ENCODE measurements at regions not wholly inside any gene's neighbourhood (a gene's known extent, or its start where the extent isn't known, plus 50 kb on each side); places are given as distances from the start of the nearest gene placed in this dataset.

DNA sequence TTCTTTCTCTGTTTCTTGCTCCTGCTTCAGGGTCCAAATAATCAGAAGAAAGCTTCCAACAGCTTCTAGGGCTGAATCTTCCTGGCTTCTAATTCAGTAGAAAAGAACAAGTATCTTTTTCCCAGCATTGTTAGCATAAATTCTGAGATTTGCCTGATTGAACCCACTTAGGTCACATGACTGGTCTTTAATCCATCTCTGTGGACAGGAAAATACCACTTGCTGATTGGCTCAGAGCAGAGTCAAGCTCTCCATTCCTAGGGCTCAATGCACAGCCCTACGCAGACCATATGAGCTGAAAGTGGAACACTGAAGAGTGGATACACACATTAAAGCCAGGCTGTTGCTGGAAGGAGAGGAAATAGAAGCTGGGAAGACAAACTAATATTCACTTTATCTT, 99.6 kb upstream of the RPL34 start:
- DNase-seq, result no peak

DNA sequence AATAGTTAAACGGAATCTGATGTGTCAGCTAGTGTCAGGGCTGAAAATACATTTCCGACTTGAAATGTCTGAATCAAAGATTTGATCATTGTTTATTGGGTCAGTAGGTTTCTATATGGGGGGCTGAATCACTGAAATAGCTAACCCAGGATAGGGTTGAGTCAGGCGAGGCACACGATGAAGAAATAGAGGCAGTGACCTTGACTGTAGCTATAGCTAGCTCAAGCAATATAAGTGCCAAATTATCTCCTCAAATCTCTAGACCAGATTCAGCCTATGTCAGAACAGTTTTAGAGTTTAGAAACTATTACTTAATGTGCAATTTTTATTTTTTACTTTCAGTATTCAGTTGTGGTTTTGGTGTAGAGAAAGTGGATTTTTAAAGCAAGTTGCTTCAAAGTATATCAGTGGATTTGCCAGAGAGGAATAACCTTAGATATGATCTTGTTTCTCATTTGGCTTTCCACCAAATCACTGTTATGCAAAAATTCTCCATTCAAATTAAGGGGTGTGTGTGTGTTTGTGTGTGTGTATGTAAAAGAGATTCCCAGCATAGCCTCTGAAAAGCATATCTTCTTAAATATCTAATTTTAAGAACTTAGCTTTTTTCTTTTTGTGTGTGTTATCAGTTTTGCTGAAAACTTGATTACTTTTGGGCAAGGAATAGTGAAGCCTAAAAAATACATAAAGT, 100.3 kb upstream of the RPL34 start:
- DNase-seq, result no peak

DNA sequence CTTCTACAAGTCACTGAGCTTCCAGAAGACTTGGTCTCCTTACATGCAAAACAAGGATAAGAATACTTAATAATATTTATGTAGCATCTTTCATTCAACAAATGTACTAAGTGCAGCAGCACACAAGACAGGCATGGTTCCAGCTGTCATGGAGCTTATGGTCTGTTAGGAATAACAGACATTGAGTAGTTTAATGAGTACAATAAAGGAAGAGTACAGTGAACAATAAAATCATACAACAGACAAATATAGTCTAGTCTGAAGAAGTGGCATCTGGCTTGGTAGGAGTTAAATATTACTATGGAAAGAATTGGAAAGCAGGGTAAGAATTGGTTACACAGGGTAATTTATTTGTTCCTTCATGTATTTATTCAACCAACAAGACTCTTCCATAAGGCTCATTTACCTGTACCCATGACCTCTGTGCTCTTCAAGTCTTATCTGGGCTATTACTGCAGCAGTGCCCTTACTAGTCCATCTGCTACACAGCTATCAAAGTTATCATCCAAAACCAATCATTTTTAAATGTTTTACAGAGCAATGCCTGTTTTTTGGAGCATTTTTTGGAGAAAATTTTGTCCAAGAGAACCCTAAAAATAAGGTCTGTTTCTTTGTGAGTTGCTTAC, 101.1 kb upstream of the RPL34 start:
- no peak for DNase-seq

DNA sequence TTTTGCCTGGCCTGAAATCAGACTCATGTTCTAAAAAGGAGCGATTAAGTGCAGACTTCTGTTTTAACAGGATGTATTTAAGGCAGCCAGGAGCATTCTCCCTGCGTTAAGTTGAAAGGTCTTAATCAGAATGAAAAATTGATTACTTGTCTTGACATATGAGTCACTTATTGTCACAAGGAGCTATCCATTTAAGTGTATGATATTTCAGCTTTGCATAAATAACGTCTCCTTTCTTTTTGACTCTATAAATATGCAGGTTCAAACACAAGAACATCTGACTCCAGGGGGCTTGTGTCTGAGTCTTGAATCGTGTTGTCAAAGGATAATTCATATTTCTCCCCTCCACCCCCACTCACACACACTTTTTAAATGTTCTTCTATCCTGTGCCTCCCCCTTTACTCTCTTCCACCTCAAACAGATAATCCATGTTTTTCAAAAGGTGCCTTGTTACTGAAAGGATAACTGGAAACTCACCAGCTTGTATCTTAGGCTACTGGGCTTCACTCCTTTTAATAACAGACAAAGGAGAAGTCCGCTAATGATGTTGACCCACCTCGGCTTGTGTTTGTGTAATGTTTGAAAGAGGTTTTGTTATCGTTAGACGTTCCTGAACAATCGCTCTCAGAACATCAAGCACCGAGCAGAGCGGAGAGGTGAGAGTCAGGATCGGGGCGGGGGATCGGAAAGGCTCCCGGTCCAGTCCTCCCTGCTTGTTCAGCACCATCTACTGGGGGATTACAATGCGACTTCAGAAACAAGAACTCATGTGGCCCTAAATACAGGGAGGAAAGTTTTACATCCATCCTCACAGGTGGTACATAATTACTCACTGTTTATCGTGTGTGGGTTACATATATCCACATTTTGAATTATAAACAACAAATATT, 107.5 kb upstream of the RPL34 start:
- DNase-seq, result peak in 7 of 14 donors; percentile 1 to 7 (median 4)

DNA sequence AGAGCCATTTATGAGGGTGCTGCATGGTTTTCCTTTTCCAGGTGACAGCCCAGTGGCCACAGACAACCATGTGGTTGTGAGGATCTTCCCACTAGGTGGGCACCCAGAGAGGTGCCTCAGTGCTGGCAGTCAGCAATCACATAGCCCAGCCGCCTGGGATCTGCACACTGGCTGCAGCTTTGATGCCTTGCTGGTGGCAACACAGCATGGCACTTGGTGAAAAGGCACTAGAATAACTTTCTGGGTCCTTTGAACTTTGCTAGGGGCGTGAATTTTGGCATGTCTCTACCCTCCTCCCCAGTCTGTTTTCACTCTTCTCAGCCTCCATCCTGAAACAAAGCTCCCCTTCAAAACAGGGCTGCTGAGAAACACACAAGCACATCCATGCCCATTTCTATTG, 108.8 kb upstream of the RPL34 start:
- no peak for DNase-seq

DNA sequence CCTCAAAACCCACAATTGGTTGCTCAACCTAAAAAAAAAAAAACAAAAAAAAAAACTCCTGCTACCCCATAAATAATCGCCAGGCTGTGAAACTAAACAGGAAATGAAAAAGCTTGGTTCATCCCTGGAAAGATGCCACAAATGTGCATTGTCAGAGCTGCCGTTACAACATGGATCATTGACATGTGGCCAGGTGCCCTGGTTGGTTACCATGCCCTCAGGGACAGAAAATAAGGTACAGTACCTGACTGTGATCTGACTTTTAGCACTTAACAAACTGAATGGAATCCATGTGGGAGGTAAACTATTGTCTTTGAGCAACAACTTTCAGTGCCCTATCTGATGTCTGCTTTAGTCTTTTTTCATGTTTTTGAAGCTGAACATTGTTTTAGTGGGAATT, 118.0 kb upstream of the RPL34 start:
- DNase-seq, result no peak

DNA sequence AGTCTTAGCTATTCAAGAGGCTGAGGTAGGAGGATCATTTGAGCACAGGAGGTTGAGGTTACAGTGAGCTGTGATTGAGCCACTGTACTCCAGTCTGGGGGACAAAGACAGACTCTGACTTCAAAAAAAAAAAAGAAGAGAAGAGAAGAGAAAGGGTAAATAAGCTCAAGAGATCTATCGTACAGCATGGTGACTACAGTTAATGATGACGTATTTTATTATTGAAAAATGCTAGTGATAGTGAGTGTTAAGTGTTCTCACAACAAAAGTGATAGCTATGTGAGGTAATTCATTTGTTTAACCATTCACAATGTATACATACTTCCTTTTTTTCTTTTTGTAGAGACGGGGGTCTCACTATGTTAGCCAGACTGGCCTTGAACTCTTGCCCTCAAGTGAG, 121.5 kb upstream of the RPL34 start:
- DNase-seq, result no peak

DNA sequence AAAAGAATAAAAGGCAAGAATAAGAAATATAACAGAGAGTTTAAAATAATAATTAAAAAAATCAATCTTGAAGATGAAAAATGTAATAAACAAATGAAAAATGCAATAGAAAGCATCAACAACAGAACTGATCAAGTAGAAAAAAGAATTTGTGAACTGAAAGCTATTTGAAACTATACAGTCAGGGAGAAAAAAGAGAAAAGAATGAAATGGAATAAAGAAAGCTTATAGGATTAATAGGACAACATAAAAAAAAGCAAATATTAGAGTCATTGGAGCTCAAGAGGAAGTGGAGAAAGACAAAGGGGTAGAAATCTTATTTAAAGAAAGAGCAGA, 126.8 kb upstream of the RPL34 start:
- no peak for DNase-seq

DNA sequence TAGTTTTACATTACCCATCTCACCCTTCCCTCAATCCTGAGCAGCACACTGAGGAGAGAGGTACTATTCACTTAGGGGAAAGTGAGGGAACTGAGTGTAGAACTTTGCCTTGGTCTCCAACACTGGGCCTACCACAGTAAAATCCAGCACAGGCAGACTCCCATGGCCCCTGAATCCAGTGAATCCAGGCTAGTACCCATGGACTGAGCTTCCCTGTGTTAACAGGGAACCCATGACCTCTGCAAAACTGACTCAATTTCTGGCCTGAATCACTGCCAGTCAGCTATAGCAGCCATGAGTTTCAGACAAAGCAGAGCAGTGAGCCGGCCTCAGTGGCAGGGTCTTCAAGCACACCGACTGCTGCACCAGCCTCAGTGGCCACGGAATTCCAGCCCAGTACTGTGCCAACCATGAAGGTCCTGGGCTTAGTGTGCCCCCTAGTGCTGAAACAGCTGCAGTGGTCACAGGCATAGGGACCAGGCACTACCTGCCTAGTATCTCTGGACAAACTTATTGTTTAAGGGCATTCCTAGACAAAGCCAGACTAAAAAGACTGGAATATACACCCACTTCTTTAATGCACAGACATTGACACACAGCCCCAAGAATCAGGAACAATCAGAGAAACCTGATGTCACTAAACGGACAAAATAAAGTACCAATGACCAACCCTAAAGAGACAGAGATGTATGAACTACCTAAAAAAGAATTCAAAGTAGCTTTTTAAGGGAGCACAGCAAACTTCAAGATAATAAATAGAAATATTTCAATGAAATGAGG, 127.4 kb upstream of the RPL34 start:
- no peak for DNase-seq

DNA sequence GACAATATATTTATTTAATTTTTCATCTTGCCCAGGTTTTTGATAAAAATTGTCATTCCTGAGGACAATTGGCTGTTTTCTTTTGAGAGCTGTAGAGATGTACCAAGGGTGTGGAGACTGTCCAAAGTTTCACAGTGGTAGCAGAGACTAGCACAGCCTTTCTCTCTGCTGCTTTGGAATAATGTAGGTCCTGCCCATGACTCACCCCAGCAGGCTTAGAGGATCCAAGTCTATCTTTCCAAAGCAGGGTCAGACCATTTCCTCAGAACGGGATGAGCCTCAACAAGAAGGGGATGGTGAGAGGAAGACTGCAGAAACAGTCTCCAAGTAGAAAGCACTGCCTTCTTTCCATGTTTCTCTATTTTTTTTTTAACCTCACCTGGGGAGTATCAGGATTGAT, 131.5 kb upstream of the RPL34 start:
- no peak for DNase-seq

DNA sequence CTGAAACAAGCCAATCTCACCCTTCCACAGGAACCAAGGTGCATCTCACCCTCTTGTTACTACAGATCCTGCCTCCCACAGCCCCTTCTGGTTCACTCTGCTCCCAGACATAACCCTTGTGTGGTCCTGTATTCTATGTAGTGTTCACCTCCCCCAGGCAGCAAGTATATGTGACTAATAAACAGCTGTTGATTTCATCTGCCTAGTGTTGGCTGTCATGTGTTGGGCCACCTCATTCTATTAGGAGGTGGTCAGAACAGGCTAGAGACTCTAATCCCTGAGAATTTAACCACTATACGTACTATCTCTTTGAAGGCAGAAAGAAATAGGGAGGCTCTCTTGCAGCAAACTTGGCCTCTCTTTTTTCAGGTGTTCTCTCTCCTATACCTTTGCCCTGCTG, 134.3 kb upstream of the RPL34 start:
- DNase-seq, result no peak

DNA sequence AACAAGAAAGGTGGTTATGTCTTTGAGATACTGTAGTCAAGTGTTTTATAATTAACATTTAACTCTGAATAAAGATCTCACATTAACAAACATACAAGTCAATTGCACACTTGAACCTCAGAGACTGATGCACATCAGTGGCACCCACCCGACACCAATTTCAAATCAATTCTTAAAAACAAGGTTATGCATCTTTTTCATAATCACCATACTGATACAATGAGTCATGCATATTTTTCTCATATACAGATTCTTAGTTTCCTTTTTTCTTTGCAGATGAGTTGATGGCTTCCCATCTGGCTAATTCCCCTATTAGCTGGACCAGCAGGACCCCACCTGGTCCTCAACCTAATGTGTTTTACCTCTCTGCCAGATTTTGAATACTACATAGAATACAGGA, 136.2 kb upstream of the RPL34 start:
- no peak for DNase-seq

DNA sequence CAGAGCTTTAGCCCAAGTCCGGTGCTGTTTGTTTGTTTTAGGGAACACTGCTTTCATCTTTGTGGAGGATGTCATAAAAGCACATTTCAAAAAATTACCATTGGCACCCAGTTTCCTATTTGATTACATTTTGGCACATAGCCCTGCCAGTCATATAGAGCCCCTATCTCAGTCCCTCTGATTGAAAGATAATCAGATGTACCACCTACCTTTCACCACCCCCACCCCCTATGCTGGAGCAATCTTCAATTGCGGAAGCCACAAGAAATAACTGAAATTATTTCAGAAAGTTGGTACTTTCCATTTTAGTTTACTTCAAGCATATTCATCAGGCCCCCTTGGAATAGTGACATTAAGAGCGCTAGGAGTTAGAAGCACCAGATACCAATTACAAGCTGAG, 136.7 kb upstream of the RPL34 start:
- DNase-seq, result no peak

DNA sequence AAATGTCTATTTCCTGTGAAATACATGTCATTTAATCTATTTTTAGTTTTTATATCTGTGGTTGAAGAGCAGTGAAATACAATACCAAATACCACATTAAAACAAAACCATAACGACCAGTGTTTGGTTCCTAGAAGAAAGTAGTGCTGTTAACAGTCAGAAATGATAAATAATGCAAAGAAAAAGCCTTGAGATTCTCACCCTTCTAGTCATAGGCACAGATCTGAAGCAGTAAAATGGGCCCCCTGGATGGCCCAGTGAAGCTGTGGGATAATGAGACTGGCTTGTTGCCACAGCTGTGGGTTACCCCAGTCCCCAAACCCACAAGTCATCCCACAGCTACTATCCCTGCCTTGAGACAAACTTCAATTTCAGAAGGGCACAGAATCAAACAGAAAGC, 137.3 kb upstream of the RPL34 start:
- no peak for DNase-seq

DNA sequence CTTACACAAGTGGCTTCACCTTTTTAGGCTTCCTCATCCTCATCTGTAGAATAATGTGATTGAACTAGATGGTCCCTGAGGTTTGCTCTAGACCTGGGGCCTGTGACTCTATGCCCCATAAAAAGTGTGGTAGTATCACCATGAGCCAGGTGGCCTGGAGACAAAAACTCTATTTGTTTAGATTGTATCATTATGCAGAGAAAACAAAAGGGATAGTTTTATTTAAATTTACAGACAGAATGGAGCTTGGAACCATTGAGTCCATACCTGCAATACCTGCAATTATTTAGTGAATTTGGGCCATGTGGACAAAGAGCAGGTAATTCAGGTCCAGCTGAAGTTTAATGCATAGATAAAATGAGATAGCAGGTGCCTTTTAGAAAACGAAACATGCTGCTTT, 139.5 kb upstream of the RPL34 start:
- DNase-seq, result no peak

DNA sequence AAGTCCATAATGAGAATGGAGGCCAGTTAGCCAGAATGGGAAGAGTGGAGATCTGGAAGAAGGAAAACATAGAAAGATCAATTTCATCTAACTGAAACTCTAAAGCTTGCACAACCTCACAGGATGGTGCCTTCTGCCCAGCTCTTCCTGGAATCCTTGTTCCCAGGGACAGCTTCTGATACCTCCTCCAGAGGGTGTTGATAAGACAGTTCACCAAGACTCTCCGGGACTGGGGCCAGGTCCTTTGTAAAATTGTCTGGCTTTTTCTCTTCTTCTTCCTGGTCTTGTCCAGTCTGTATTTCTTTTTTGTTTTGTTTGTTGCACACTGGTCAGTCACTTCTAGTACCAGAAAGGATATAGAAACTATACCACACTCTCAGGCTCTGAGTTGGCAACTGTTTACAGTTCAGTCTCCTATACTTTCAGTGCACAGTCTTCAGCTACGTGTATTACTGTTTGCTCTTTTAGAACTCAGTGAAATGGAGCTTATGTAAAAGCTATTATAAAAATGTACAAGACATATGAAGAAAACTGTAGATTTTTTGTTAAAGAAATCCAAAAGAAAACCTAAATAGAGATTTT, 142.8 kb upstream of the RPL34 start:
- no peak for DNase-seq

DNA sequence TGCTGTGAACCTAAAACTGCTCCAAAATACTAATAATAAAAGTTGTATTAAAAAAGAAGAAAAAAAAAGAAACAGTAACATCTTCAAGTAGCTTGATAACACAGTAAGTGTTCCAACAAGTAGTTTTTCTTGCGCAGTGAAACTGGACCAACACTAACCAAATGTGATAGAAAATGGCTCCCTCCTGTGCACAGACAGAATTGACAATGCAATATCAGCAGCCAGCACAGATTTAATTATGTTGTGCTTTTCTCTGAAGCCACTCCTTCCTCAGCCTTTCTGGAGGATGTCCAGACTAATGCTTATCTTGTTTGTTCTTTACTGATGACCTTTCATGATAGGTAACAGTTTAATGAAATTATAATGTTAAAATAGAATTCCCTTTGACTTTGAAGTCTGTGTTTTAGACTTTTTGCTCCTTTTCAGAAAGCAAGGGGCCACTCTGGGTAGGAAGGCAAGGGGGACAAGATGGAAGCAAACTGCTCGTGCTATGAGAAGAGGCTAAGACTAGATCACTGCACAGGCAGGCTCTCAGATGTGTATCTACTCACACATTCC, 147.1 kb upstream of the RPL34 start:
- no peak for DNase-seq

DNA sequence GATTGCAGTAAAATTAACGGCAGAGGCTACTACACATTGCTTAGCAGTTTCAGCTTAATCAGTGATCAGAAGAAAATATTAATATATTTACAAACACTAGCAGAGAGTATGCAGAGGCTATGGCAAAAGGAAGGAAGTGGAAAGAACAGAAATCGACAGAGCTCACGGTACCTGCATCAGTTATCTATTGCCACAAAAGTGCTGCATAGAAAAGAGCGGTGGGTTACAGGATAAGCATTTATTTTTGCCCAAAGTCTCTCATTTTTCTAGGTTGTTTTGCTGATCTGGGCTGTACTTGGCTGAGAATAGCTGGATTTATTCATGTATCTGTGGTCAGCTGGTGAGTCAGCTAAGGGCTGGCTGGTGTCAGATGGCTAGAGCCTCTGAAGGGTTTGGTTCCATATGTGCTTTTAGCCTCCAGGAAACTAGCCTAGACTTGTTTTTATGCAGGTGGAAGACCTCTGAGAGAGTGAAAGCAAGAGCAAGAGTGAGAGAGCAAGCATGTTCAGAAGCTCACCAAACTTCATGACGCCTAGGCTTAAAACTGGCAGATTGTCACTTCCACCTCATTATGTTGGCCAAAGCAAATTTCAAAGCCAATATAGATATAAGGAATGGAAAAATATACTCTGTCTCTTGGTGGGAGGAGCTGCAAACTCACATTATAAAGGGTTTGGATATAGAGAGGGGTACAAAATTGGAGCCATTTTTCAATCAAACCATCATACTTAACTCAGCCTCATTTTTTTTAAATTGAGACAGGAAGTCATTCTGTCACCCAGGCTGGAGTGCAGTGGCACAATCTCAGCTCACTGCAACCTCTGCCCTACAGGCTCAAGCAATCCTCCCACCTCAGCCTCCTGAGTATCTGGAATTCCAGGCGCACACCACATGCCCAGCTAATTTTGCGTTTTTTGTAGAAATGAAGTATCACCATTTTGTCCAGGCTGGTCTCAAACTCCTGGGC, 153.2 kb upstream of the RPL34 start:
- DNase-seq, result no peak

DNA sequence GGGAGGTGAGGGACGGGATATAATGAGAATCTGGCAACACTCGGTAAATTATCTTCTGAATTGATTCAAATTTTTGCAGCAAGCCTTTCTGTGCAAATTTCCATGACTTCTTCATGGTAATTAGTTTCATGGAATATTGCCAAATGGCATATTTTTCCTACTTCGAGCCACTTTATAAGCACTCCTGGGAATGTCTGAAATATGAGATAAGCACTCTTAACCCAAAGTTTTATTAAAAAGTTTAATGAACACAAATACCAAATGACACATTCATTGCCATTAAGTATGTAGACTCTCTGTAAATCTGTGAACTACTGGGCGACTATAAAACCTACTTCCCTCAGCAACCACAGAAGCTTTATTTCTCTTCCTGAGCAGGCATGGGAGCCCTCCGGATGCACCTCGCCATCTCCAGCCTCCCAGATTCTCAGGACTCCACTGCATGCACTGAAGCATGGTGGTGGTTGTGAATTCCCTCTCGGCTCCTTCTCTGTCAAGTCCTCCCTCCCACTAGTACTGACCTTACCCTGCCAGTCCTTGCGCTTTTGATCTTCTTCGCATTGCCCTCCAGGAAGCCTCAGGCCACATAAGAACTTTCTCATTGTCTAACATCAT, 154.4 kb upstream of the RPL34 start:
- DNase-seq, result no peak

DNA sequence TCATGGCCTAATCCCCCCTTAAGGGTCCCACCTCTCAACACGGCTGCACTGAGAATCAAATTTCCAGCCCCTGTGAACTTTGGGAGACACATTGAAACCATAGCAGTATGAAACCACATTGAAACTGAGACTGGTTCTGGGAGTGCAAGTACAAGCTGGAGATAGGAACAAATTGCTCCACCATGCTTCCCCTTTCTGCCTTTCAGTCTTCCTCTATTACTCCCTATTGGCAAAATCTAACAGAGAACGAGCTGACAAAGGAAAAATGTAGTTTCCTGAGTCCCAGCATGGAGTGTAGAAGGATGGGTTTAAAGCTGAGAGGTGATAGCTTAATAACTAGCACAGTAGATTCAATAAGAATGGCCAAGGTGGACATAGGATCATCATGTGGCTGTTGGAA, 161.7 kb upstream of the RPL34 start:
- no peak for DNase-seq

DNA sequence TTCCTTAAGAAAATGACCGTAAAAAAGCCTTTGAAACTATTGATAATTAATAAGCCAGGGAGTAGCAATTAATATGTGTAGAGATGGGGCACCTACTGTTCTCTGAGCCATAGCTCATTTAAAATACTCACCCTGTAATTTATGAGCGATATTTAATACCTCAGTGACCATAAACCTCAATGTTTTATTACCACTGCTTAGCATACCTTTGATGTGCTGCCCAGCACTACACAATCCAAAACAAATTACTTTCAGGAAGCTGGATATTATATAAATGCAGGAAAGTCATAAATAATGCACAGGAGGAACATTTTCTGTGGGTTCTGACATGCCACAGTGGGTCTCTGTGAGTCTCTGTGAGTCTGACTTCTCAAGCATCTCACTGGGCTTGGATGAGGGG, 166.1 kb upstream of the RPL34 start:
- no peak for DNase-seq
